ENCODE measurements at regions not wholly inside any gene's neighbourhood (a gene's known extent, or its start where the extent isn't known, plus 50 kb on each side); places are given as distances from the start of the nearest gene placed in this dataset.
A peak's percentile ranks its signal among the peaks of the same experiment; 100 is the strongest.
"Not testable (repeated sequence)": the region's sequence is repeated elsewhere in the genome, so short reads cannot be mapped to it uniquely, and the experiment has no call there.

DNA sequence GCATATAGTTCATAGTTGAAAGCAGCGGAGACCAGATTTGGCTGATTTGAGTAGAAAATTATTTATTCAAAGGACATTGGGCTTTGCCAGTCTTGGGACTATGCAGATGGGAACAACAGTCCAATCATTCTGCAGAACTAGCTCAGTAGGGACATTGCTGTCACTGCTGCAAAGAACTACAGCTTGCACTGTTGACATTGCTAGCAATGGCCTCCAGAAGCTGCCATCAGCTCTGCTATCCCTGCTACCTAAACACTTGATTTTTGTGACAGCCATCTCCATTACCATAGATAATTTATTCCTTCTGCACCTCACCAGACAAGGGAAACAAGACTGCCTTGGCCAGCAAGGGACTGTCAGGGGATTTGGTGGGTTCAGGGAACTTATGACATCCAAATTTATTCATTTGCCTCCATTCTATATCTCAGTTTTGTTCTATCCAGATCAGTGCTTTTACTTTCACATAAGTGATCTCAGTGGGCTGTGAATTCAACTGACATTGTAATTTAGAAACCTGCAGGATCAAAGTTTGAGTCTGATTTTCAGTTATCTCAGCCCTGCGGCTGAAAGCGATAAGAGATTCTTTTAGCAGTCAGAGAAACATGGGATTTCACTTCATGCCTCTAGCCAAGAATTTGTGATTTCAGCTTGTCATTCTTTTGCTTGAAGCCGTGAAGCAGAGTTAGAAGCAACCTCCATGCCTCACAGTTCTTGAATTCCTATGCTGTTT lies 136.7 kb upstream of the FBXO33 start:
- DNase-seq = no peak

DNA sequence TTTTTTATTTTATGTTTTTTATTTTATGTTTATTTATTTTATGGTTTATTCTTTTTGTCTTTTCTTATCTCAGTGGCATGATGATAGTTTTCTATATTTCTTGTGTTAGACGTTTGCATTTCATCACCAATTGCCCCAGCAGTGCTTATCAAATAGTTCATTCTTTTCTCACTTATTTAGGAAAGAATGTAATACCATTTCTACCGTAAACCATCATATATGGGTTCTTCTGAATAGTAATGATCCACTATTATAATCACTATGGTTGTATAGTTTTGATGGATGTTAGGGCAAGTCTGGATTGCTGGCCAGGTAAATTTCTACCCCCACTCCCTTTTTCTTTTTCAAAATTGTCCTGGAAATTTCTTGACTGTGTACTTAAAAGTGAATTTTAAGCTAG lies 134.6 kb upstream of the FBXO33 start:
- DNase-seq = no peak
- no peaks in the 10 kb centered on the region for H3K9me3 ChIP-seq (replicated peaks)
- no peaks in the 10 kb centered on the region for H3K4me1 ChIP-seq
- H3K27me3 ChIP-seq = no peaks in the 10 kb centered on the region
- no peak overlapping the region for H3K27ac ChIP-seq
- no peak overlapping the region for H3K4me3 ChIP-seq
- H3K36me3 ChIP-seq = no peaks in the 10 kb centered on the region

More for the DNA sequence above, 136.7 kb upstream of the FBXO33 start:
- H3K27me3 ChIP-seq = no peaks in the 10 kb centered on the region
- no peaks in the 10 kb centered on the region for H3K36me3 ChIP-seq
- H3K4me3 ChIP-seq = no peak overlapping the region
- no peaks in the 10 kb centered on the region for H3K9me3 ChIP-seq (replicated peaks)
- no peak overlapping the region for H3K27ac ChIP-seq
- H3K4me1 ChIP-seq = no peaks in the 10 kb centered on the region

DNA sequence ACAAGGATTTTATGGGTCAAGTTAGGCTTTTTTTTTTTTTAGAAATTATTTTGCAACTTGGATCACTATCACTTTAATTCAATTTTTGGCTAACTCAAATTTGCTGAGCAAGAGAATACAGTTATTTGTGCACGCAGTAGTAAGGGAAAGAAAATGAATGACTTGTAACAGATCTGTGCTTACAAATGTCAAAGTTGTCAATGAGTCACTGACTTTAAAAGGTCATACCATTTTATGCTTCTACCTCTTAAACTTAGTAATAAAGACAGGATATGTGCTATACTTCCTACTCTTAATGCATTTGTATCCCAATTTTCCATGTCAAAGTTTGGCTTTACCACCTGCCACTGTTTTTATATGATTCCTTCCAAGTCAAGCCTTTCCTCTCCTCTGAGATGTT lies 131.1 kb upstream of the FBXO33 start:
- no peak overlapping the region for H3K4me3 ChIP-seq
- no peak for DNase-seq
- no peak overlapping the region for H3K27ac ChIP-seq
- no peaks in the 10 kb centered on the region for H3K27me3 ChIP-seq
- H3K9me3 ChIP-seq (replicated peaks) = no peaks in the 10 kb centered on the region; the same call in 1 of the 2 replicates
- no peaks in the 10 kb centered on the region for H3K4me1 ChIP-seq
- no peaks in the 10 kb centered on the region for H3K36me3 ChIP-seq

DNA sequence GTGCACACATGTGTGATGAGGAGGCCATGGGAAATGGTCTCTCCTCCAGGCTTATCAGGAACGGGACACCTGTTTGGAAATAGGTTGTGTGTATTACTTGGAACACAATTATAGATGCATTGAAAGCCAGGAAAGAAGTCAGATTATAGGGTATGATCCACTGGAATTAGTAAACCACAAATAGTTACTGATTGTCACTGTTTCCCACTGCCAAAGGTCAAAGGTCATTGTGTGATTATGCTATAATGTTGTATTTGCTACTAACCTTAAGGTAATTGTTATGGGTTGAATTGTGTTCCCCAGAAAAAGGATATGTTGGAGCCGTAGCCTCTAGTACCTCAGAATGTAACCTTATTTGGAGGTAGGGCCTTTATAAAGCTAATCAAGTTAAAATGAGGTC lies 129.9 kb upstream of the FBXO33 start:
- Histone ChIP-seq H3K4me1 (no peaks in the 10 kb centered on the region), H3K36me3 (no peaks in the 10 kb centered on the region), H3K9me3 (replicated peaks) (no peaks in the 10 kb centered on the region; the same call in 1 of the 2 replicates), H3K27ac (no peak overlapping the region), H3K27me3 (no peaks in the 10 kb centered on the region), H3K4me3 (no peak overlapping the region)
- no peak for DNase-seq

DNA sequence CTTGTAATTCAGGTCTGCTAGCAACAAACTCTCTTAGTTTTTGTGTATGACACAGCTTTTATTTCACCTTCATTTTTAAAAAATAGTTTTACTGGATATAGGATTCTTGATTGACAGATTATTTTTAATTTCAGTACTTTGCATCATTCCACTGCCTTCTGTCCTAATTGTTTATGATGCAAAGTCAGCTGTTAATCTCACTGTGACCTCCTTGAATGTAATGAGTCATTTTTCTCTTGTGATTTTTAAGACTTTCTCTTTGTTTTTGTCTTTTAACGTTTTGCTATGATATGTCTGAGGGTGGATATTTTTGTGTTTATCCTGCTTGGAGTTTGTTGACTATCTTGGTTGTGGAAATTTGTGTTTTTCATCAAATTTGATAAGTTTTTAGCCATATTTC lies 126.3 kb upstream of the FBXO33 start:
- no peak overlapping the region for H3K27ac ChIP-seq
- H3K36me3 ChIP-seq = no peaks in the 10 kb centered on the region
- H3K4me3 ChIP-seq = no peak overlapping the region
- no peaks in the 10 kb centered on the region for H3K27me3 ChIP-seq
- no peaks in the 10 kb centered on the region for H3K4me1 ChIP-seq
- no peaks in the 10 kb centered on the region; the same call in 1 of the 2 replicates for H3K9me3 ChIP-seq (replicated peaks)
- DNase-seq = no peak

DNA sequence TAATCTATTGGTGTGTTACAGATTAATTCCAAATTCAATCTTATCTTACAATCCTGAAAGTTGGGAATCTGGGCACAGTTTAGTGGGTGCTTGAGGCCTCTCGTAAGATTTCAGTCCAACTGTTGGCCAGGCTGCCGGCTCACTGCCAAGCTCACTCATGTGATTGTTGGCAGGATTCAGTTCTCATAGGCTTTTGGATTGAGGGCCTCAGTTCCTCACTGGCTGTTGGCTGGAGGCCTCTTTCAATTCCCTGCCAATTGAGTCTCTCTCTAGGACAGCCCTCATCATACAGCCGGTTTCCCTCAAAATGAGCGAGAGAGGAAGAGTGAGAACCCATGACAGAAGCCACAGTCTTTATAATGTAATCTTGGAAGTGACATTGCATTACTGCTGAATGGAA lies 123.5 kb upstream of the FBXO33 start:
- Histone ChIP-seq H3K27me3 (no peaks in the 10 kb centered on the region), H3K4me3 (no peak overlapping the region), H3K9me3 (replicated peaks) (no peaks in the 10 kb centered on the region; the same call in 1 of the 2 replicates), H3K36me3 (no peaks in the 10 kb centered on the region), H3K27ac (no peak overlapping the region), H3K4me1 (no peaks in the 10 kb centered on the region)
- no peak for DNase-seq

DNA sequence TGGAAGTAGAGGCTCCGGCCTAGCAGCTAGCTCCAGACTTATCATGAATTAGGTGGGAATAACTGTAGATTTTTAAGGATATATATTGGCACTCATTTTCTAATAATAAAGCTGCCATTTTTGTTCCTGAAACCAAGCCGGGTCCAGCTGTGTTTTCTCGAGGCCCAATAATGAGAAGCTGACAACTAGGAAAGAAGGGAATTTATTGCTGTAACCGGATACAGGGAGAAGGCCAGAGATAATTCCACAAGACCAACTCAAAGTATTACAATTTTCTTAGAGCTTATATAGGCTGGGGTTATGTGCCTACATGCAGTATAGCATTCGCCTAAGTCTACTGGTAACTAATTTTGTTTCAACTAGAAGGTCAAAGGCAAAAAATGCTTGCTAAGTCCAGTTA lies 122.3 kb upstream of the FBXO33 start:
- no peak for DNase-seq
- Histone ChIP-seq H3K36me3 (no peaks in the 10 kb centered on the region), H3K4me1 (no peaks in the 10 kb centered on the region), H3K27me3 (no peaks in the 10 kb centered on the region), H3K4me3 (no peak overlapping the region), H3K27ac (no peak overlapping the region), H3K9me3 (replicated peaks) (no peaks in the 10 kb centered on the region; the same call in 1 of the 2 replicates)

DNA sequence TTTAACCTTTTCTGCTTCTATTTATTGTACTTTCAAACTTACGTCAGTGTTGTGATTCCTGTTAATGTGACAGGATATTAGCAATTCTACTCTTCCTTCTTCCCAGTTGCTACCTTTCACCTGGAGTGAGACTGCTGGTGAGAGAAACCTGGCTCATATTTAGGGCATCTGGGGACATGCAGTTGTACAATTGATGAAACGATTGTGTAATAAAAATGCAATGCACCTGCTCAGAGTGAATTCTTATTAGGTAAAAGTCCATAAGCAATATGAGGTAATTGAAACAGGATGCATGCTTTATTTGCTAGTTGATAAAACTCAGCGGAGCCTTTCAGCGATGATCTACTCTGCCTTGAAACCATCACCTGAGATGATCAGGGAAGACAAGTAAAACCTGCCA lies 116.1 kb upstream of the FBXO33 start:
- DNase-seq = no peak
- no peaks in the 10 kb centered on the region for H3K4me1 ChIP-seq
- H3K27me3 ChIP-seq = no peaks in the 10 kb centered on the region
- no peak overlapping the region for H3K27ac ChIP-seq
- no peaks in the 10 kb centered on the region for H3K9me3 ChIP-seq (replicated peaks)
- no peak overlapping the region for H3K4me3 ChIP-seq
- no peaks in the 10 kb centered on the region for H3K36me3 ChIP-seq

DNA sequence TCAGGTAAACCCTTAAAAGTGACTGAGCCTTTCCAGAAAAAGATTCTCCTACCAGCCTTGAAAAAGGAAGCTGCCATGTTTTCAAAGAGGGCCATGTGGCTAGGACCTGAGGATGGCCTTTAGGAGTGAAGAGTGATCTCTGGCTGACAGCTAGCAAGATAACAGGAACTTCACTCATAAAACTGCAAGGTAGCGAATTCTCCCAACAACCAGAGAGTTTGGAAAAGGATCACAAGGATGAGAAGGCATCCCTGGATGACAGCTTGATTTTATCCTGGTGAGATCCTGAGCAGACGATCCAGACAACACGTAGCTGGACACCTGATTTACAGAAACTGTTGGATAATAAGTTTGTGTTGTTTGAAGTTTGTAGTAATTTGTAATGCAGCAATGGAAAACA lies 115.6 kb upstream of the FBXO33 start:
- Histone ChIP-seq H3K9me3 (replicated peaks) (no peaks in the 10 kb centered on the region), H3K4me1 (no peaks in the 10 kb centered on the region), H3K27ac (no peak overlapping the region), H3K27me3 (no peaks in the 10 kb centered on the region), H3K4me3 (no peak overlapping the region), H3K36me3 (no peaks in the 10 kb centered on the region)
- no peak for DNase-seq

DNA sequence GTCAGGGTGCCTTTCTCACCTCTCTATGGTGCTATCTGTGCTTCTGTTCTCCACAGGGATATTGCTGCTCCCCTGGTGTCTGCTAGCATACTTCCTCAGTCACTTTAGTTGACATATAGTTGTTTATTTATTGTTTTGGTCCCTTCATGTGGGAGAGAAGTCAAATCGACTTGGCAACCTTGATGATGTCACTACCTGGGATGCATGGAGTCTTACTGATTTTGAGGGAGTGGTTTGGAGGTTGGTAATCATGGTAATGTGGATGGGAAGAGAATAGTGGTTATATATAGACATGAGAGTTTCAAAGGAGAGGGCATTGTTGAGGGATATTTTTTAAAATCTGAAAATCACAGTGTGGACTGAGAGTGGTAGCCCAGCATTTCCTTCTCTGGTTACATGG lies 73.6 kb upstream of the FBXO33 start:
- Histone ChIP-seq H3K27me3 (no peaks in the 10 kb centered on the region), H3K27ac (no peak overlapping the region), H3K9me3 (replicated peaks) (no peaks in the 10 kb centered on the region), H3K4me1 (no peaks in the 10 kb centered on the region), H3K36me3 (no peaks in the 10 kb centered on the region), H3K4me3 (no peak overlapping the region)
- DNase-seq = no peak

DNA sequence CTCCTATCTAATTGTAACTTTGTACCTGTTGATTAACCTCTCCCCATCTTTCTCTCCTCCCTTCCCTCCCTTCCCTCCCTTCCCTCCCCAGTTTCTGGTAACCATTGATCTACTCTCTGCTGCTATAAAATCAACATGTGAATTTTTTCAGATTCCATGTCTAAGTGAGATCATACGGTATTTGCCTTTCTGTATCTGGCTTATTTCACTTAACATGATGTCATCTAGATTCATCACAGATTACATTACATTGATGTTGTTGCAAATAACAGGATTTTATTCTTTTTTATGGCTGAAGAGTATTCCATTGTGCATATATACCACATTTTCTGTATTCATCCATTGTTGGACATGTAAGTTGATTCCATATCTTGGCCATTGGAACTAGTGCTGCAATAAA lies 68.0 kb upstream of the FBXO33 start:
- no peak for DNase-seq
- Histone ChIP-seq H3K36me3 (no peaks in the 10 kb centered on the region), H3K4me3 (no peak overlapping the region), H3K27ac (no peak overlapping the region), H3K27me3 (no peaks in the 10 kb centered on the region), H3K4me1 (no peaks in the 10 kb centered on the region), H3K9me3 (replicated peaks) (no peaks in the 10 kb centered on the region)

DNA sequence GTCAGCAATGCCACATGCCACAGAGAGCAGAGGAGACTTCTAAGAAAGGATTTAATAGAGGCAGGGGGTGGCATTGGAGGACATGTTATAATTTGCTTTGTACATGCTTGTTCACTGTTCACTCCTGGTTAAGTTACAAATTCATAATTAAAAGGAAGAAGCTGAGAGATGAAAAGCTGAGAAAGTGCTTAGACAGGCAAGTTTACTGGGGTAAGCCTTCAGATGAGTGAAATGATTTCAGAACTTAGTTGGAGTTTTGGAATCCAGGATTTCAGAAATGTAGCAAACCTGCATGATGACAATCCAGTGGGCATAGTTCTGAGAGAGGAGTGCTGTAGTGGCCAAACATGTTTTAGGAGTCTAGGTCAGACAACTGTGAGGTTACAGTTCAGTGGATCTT lies 67.3 kb upstream of the FBXO33 start:
- no peak overlapping the region for H3K4me3 ChIP-seq
- no peak for DNase-seq

DNA sequence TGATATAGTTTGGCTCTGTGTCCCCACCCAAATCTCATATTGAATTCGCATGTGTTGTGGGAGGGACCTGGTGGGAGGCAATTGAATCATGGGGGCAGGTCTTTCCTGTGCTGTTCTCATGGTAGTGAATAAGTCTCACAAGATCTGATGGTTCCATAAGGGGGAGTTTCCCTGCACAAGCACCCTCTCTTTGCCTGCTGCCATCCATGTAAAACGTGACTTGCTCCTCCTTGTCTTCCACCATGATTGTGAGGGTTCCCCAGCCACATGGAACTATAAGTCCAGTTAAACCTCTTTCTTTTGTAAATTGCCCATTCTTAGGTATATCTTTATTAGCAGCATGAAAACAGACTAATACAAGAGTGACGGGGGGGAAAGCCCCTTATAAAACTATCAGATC lies 65.4 kb upstream of the FBXO33 start:
- H3K27me3 ChIP-seq; H3K4me1 ChIP-seq; H3K4me3 ChIP-seq; H3K36me3 ChIP-seq; H3K27ac ChIP-seq; H3K9me3 ChIP-seq (replicated peaks); DNase-seq: not testable (repeated sequence)

More for the DNA sequence above, 67.3 kb upstream of the FBXO33 start:
- Histone ChIP-seq H3K27ac (no peak overlapping the region), H3K36me3 (no peaks in the 10 kb centered on the region), H3K9me3 (replicated peaks) (no peaks in the 10 kb centered on the region), H3K4me1 (no peaks in the 10 kb centered on the region), H3K27me3 (no peaks in the 10 kb centered on the region)

DNA sequence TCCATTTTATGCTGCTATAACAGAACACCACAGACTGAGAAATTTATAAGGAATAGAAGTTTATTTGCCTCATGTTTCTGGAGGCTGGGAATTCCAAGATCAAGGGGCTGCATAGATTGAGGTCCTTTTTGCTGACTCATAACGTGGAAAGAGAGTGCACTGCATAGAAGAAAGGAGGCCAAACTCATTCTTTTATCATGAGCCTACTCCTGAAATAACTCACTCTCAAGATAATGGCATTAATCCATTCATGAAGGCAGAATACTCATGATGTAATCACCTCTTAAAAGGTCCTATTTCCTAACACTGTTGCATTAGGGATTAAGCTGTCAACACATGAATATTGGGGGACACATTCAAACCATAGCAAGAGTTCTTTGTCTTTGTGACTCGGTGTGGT lies 60.0 kb upstream of the FBXO33 start:
- Histone ChIP-seq H3K36me3 (no peaks in the 10 kb centered on the region), H3K4me1 (peaks cover 5% of the 10 kb centered on the region; the same call in 1 of the 2 replicates), H3K27ac (no peak overlapping the region), H3K9me3 (replicated peaks) (no peaks in the 10 kb centered on the region), H3K4me3 (no peak overlapping the region), H3K27me3 (no peaks in the 10 kb centered on the region)
- DNase-seq = peak in 1 of 2 experiments; percentile 8

DNA sequence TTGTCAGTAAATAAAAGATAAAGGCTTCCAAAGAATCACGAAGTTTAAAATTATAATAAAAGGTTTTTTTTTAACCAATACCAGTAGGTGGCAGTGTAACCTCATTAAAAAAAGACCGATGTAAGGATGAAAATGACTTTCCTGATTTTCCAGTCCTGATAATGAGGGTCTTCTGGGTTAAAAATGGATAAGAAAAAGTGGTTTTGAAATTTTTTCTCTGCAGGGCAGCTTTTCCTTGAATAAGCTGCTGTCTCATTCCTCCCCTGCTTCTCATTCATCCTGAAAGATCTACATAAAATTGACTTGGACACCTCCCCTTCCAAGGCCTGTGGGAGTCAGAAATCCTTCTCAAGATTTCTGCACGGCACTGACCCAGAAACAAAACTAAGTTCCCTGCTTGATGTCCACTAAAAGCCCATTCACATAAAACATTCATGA lies 58.9 kb upstream of the FBXO33 start:
- peak in 1 of 2 experiments; percentile 63 for DNase-seq
- Histone ChIP-seq H3K27me3 (no peaks in the 10 kb centered on the region), H3K27ac (no peak overlapping the region), H3K36me3 (no peaks in the 10 kb centered on the region), H3K4me1 (peaks cover 5% of the 10 kb centered on the region; the same call in 1 of the 2 replicates), H3K9me3 (replicated peaks) (no peaks in the 10 kb centered on the region), H3K4me3 (no peak overlapping the region)

DNA sequence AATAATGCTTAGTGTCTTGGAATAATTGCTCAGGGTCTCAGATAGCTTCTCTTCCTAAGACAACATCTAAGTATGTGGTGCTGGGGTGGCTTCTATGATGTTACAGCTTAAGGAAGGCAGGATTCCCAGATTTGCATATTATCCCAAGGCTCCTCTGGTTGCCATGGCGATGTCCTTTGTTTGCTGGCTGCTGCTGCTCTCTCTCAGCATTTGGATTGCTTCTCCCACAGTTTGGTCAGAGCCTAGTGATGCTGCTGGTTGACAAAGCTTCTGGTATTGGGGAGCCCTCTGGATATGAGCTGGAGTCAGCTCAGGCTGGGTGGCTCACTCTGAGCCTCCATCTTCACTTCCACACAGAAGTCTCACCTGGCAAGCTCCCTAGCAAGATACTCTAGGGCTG lies 56.4 kb upstream of the FBXO33 start:
- no peak for DNase-seq
- H3K4me1 ChIP-seq = peaks cover 5% of the 10 kb centered on the region; the same call in 1 of the 2 replicates

More for the DNA sequence above, 56.4 kb upstream of the FBXO33 start:
- Histone ChIP-seq H3K4me3 (no peak overlapping the region), H3K36me3 (no peaks in the 10 kb centered on the region), H3K9me3 (replicated peaks) (no peaks in the 10 kb centered on the region), H3K27ac (no peak overlapping the region), H3K27me3 (no peaks in the 10 kb centered on the region)

Measured in SJCRH30 (cell line).